Epithelial cell of prostate (primary cell): ENCODE measurements at regions not wholly inside any gene's neighbourhood (a gene's known extent, or its start where the extent isn't known, plus 50 kb on each side); places are given as distances from the start of the nearest gene placed in this dataset.

Experiments
- DNase-seq: peaks from one replicate; pipeline ENCODE4 v3.0.0-alpha.2; 2011; ENCODE audit warnings: low read depth, low spot score
- H3K27ac ChIP-seq: fragments of 450-650 bp; 2 replicates; pipeline ENCODE4 v1.5.1; 2017; ENCODE audit warnings: mild to moderate bottlenecking

GRCh38 chr13:74389056-74389455, 254.9 kb upstream of the KLF12 start:
- no peak overlapping the region for H3K27ac ChIP-seq
- DNase-seq: no peak

GRCh38 chr13:74388626-74389025, 254.4 kb upstream of the KLF12 start:
- no peak for DNase-seq
- no peak overlapping the region for H3K27ac ChIP-seq

- H3K27ac ChIP-seq: no peak overlapping the region
- DNase-seq: no peak
Measured at GRCh38 chr13:74372511-74372910, 238.3 kb upstream of the KLF12 start.

- no peak for DNase-seq
Measured at GRCh38 chr13:74367193-74367592, 233.0 kb upstream of the KLF12 start.

GRCh38 chr13:74361274-74361673, 227.1 kb upstream of the KLF12 start:
- no peak overlapping the region for H3K27ac ChIP-seq

More at GRCh38 chr13:74367193-74367592, 233.0 kb upstream of the KLF12 start:
- H3K27ac ChIP-seq: no peak overlapping the region

GRCh38 chr13:74346960-74347359, 212.8 kb upstream of the KLF12 start:
- no peak overlapping the region for H3K27ac ChIP-seq
- no peak for DNase-seq

More at GRCh38 chr13:74361274-74361673, 227.1 kb upstream of the KLF12 start:
- no peak for DNase-seq

GRCh38 chr13:74338341-74338740, 204.1 kb upstream of the KLF12 start:
- H3K27ac ChIP-seq: no peak overlapping the region
- no peak for DNase-seq

- H3K27ac ChIP-seq: no peak overlapping the region
- DNase-seq: no peak
Measured at GRCh38 chr13:74336546-74336945, 202.3 kb upstream of the KLF12 start.

GRCh38 chr13:74335370-74335769, 201.2 kb upstream of the KLF12 start:
- no peak for DNase-seq
- H3K27ac ChIP-seq: no peak overlapping the region

- no peak for DNase-seq
- H3K27ac ChIP-seq: no peak overlapping the region
Measured at GRCh38 chr13:74329962-74330361, 195.8 kb upstream of the KLF12 start.

GRCh38 chr13:74325106-74325505, 190.9 kb upstream of the KLF12 start:
- no peak for DNase-seq
- H3K27ac ChIP-seq: no peak overlapping the region

- H3K27ac ChIP-seq: no peak overlapping the region
- no peak for DNase-seq
Measured at GRCh38 chr13:74324338-74324737, 190.1 kb upstream of the KLF12 start.

GRCh38 chr13:74322562-74322961, 188.4 kb upstream of the KLF12 start:
- no peak for DNase-seq
- H3K27ac ChIP-seq: no peak overlapping the region

- no peak for DNase-seq
- no peak overlapping the region for H3K27ac ChIP-seq
Measured at GRCh38 chr13:74320282-74320681, 186.1 kb upstream of the KLF12 start.

- peak; percentile 59 for DNase-seq
Measured at GRCh38 chr13:74316547-74316946, 182.3 kb upstream of the KLF12 start.

GRCh38 chr13:74306496-74306895, 172.3 kb upstream of the KLF12 start:
- H3K27ac ChIP-seq: no peak overlapping the region
- no peak for DNase-seq

More at GRCh38 chr13:74316547-74316946, 182.3 kb upstream of the KLF12 start:
- H3K27ac ChIP-seq: no peak overlapping the region

GRCh38 chr13:74305876-74306275, 171.7 kb upstream of the KLF12 start:
- no peak overlapping the region for H3K27ac ChIP-seq
- no peak for DNase-seq

- no peak overlapping the region for H3K27ac ChIP-seq
- no peak for DNase-seq
Measured at GRCh38 chr13:74301258-74301935, 167.2 kb upstream of the KLF12 start.

GRCh38 chr13:74300162-74300561, 166.0 kb upstream of the KLF12 start:
- no peak for DNase-seq
- no peak overlapping the region for H3K27ac ChIP-seq

GRCh38 chr13:74299721-74300120, 165.5 kb upstream of the KLF12 start:
- DNase-seq: no peak

GRCh38 chr13:74298923-74299322, 164.7 kb upstream of the KLF12 start:
- no peak for DNase-seq
- H3K27ac ChIP-seq: no peak overlapping the region

More at GRCh38 chr13:74299721-74300120, 165.5 kb upstream of the KLF12 start:
- no peak overlapping the region for H3K27ac ChIP-seq
